ENCODE measurements at regions not wholly inside any gene's neighbourhood (a gene's known extent, or its start where the extent isn't known, plus 50 kb on each side); places are given as distances from the start of the nearest gene placed in this dataset.

DNA sequence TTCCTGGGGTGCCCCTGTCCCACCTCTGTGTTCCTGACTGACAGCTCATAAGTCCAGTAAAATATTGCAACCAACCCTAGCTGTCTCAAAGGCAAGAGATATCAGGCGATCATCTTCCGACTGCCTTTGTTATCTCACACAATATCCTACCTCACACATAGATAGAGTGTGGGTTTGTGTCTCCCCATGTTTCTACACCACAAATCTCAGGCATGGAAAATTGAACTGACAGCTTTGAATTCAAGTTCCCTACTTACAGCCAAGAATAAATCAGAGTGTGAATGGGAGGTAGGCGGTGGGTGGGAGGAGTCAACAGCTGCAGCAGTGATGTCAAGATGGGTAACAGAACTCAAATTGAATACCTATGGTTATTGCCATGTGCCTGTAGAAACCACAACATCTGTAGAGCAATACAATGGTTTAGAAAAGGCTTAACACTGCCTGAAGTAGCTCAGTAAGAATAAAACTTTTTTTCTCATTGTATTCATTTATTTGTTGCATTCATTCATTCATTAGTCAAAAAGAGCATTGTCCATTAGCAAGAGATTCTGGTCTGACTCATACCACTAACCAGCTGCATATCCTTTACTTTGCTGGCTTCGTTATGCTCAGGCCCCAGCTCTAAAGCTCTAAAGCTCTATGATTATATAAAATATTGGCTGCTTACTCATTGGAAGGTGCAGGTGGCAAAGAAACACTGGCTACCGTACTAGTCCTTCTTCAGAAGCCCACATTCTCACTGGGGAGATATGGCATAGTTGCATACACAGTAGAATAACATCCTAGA, 108.2 kb upstream of the DMAC1 start:
- H3K27me3 ChIP-seq (replicated peaks in 1 of 4; ENCODE audit: control insufficient read depth in 3 of 4, extremely low read depth in 1 of 4, insufficient read depth in 3 of 4, low read length in 3 of 4): no peaks in the 10 kb centered on the region
- ChIA-PET CTCF (ENCODE audit: partially characterized antibody) (interaction anchor here (0.6 to 2.4 kb wide), 3 partner anchors 9 to 1444 kb away, joined by 3 to 6 read pairs (median 4); no protein-coding TSS in a partner anchor), POLR2A (ENCODE audit: partially characterized antibody) (no interaction called here)
- no peak overlapping the region for H3K4me2 ChIP-seq (ENCODE audit: insufficient read depth in 1 of 2, low read depth in 2 of 2, low read length in 2 of 2)
- no peak for FAIRE-seq
- no peak overlapping the region for H3K4me3 ChIP-seq (ENCODE audit: extremely low read depth in 1 of 4, insufficient read depth in 2 of 4, low read depth in 3 of 4, low read length in 4 of 4)
- no peak overlapping the region for H3K23ac ChIP-seq (ENCODE audit: insufficient read length)
- H3K14ac ChIP-seq (ENCODE audit: insufficient read length): no peak overlapping the region
- no peak overlapping the region for H4K8ac ChIP-seq (ENCODE audit: extremely low read depth, insufficient read depth, low read length)
- H2BK12ac ChIP-seq (ENCODE audit: low read depth, low read length): no peak overlapping the region
- H2AFZ ChIP-seq (ENCODE audit: low read length): no peak overlapping the region
- no peaks in the 10 kb centered on the region for H3K9me3 ChIP-seq (ENCODE audit: insufficient read depth in 2 of 2, low read depth in 1 of 2, low read length in 1 of 2)
- H3K27ac ChIP-seq (ENCODE audit: low read depth, low read length): no peak overlapping the region
- H3K4me1 ChIP-seq (replicated peaks in 1 of 4; ENCODE audit: control insufficient read depth in 3 of 4, insufficient read depth in 4 of 4, low read length in 3 of 4): no peaks in the 10 kb centered on the region
- H4K91ac ChIP-seq (replicated peaks; ENCODE audit: insufficient read length, low read length): no peak overlapping the region
- H2BK120ac ChIP-seq (replicated peaks; ENCODE audit: low read depth, low read length): no peak overlapping the region
- no peaks in the 10 kb centered on the region for H3K23me2 ChIP-seq (ENCODE audit: low read depth, low read length)
- no peak overlapping the region for H2BK20ac ChIP-seq (ENCODE audit: low read length)
- H3K36me3 ChIP-seq (ENCODE audit: control insufficient read depth in 2 of 4, insufficient read depth in 4 of 4, low read length in 3 of 4): no peaks in the 10 kb centered on the region
- H3K9ac ChIP-seq (replicated peaks in 1 of 4; ENCODE audit: extremely low read depth in 1 of 4, low read depth in 3 of 4, low read length in 3 of 4): no peak overlapping the region
- H3K79me2 ChIP-seq (ENCODE audit: control insufficient read depth in 1 of 2, insufficient read depth in 2 of 2, low read length in 2 of 2): no peaks in the 10 kb centered on the region
- H3K4ac ChIP-seq (replicated peaks; ENCODE audit: insufficient read length, low read depth, low read length): no peak overlapping the region
- DNase-seq (ENCODE audit: low read depth in 1 of 2, low spot score in 2 of 2): no peak
- H4K5ac ChIP-seq (ENCODE audit: insufficient read length, low read depth, low read length): no peak overlapping the region
- no peaks in the 10 kb centered on the region for H3K79me1 ChIP-seq (ENCODE audit: low read depth, low read length)
- 95% methylated on average over 5 of the region's 5 CpGs; no CpG with 5 or more reads in 1 of the 2 experiments for WGBS, 2 experiments (ENCODE audit: extremely low coverage in 1 of 2, insufficient coverage in 1 of 2, insufficient read length in 1 of 2, insufficient replicate concordance in 2 of 2, low coverage in 1 of 2, low lambda C conversion rate in 2 of 2, missing lambda C conversion rate in 1 of 2)
- H3K18ac ChIP-seq (ENCODE audit: extremely low read depth, low read length): no peak overlapping the region
- no peak overlapping the region for H2AK5ac ChIP-seq (ENCODE audit: low read depth, low read length)
- no peak overlapping the region for H2BK5ac ChIP-seq (ENCODE audit: low read depth, low read length)
- no peak overlapping the region for H2BK15ac ChIP-seq (ENCODE audit: low read length)
- no peaks in the 10 kb centered on the region for H4K20me1 ChIP-seq (replicated peaks in 1 of 2; ENCODE audit: control insufficient read depth in 1 of 2, insufficient read depth in 2 of 2, low read length in 2 of 2)
- no peak overlapping the region for H3K56ac ChIP-seq (replicated peaks; ENCODE audit: insufficient read length, low read depth, low read length)
- TF ChIP-seq SAP30 (IDR thresholded peaks at IDR 0.05; ENCODE audit: insufficient read depth, insufficient replicate concordance, low read length): no peak
- TF ChIP-seq EZH2 (IDR thresholded peaks at IDR 0.05; ENCODE audit: low read depth, low read length, severe bottlenecking): no peak
- TF ChIP-seq TAF1 (IDR thresholded peaks at IDR 0.05; ENCODE audit: low read depth, low read length): no peak
- TF ChIP-seq JUND (IDR thresholded peaks at IDR 0.05; ENCODE audit: low read length): no peak
- no peak for TF ChIP-seq KDM4A (IDR thresholded peaks at IDR 0.05; ENCODE audit: low read depth, low read length, severe bottlenecking)
- TF ChIP-seq CBX5 (IDR thresholded peaks at IDR 0.05; ENCODE audit: low read depth, low read length): no peak
- TF ChIP-seq HDAC2 (IDR thresholded peaks at IDR 0.05; ENCODE audit: borderline replicate concordance in 1 of 2, low read depth in 2 of 2, low read length in 2 of 2): no peak
- TF ChIP-seq CEBPB (IDR thresholded peaks at IDR 0.05; ENCODE audit: low read depth, low read length): no peak
- TF ChIP-seq, protein P1, sequence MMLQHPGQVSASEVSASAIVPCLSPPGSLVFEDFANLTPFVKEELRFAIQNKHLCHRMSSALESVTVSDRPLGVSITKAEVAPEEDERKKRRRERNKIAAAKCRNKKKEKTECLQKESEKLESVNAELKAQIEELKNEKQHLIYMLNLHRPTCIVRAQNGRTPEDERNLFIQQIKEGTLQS (IDR thresholded peaks at IDR 0.05; ENCODE audit: insufficient read depth, low read depth, low read length): no peak
- no peak for TF ChIP-seq CHD2 (IDR thresholded peaks at IDR 0.05; ENCODE audit: low read length)
- TF ChIP-seq MAFK (IDR thresholded peaks at IDR 0.05; ENCODE audit: low read depth, low read length): no peak
- no peak for TF ChIP-seq RFX5 (IDR thresholded peaks at IDR 0.05; ENCODE audit: borderline replicate concordance, low read depth, low read length)
- TF ChIP-seq BCL11A (IDR thresholded peaks at IDR 0.05; ENCODE audit: low read depth in 2 of 2, low read length in 2 of 2): no peak
